Activated CD4-positive, alpha-beta T cell treated with anti-CD3 and anti-CD28 coated beads, Interleukin-2, amount 50 U/mL, for 16 hours (primary cell): ENCODE measurements at regions not wholly inside any gene's neighbourhood (a gene's known extent, or its start where the extent isn't known, plus 50 kb on each side); places are given as distances from the start of the nearest gene placed in this dataset.

Source experiments
- DNase-seq: peaks from one replicate; pipeline ENCODE4 v3.0.0-alpha.2; 2020

DNA sequence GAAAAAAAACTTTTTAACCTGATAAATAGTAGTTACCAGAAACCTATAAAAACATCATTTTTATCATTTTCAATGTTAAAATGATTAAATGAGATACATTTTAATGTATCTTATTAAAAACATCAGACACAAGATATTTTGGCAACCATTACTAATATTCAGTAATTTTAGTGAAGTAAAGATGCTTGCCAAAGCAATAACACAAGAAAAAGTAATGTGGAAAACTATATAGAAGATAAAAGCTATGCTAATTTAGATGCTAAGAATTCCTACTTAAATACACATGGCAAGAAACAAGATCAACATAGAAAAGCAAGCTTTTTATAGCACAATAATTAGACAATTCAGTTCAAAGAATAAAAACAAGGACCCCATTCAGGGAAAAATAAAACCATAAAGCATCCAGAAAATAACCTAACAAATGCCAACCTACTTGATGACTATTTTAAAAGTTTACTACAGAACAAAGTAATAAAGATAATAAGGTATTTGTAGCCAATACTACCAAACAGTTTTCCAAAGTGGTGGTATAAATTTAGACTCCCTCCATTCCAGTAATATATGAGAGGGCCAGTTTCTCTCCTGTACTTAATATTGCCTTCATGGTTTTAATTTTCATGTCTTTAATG, 489.5 kb downstream of the CDH2 start:
- no peak for DNase-seq

DNA sequence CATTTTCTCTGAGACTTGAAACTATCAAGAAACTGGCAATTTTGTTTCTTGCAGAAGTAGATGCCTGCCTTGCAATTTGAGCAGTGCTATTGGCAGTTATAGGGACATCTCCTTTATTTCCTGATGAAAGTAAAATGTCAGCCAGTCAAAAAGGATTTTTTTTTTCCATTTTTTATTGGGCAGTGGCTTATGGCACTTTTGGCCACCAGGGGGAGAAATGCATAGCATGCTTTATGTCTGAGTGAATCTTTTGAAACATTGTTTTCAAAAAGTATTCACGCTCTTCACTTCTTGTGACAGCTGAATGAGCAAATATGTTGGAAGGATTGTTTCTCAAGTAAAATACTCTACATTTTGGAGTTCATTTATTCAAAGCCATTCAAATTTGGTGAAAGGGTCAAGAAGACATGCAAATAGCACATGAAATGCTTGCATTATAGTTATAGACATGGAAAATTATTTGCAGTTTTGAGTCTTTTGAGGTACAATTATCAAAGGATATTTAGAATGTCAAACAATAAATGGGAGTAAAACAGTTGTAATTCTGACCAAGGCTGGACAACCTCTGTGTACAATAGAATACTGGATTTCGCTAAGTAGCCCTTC, 491.0 kb downstream of the CDH2 start:
- peak; percentile 4 for DNase-seq

DNA sequence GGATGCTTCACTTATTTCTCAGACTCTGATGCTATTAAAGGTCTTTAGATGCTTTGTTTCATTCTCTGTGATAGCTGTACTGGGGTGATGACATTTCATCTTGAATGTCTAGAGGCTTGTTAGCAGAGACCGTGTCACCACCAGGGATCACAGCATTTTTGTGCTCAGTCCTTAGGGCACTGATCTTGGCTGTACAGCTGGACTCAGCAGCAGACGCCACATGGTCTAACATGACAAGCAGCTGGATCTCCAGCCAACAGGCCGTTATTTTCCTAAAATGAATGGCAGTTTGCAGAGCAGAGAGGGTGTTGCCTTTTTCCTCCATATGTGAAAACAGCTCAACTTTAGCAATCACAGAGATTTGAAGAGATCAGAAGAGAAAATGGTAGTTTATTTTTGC, 491.8 kb downstream of the CDH2 start:
- no peak for DNase-seq

DNA sequence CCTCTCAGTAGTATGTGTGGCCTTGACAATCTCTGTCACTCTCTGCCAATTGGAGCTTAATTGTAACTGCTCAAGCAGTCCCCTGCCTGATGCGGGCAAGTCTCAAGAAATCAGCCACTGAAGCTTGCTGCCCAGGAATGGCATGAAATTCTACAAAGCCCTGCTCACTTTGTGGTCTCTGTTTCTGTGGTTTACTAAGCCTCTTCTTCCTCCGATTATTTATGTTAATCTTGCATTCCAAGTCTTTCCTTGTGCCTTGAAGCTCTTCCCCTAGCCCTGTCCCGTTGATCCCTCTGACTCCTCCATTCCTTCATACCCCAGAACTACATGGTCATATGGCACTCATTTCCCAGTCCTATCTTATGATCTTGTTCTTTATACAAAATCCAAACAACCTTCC, 489.3 kb upstream of the CHST9 start:
- DNase-seq, result no peak

DNA sequence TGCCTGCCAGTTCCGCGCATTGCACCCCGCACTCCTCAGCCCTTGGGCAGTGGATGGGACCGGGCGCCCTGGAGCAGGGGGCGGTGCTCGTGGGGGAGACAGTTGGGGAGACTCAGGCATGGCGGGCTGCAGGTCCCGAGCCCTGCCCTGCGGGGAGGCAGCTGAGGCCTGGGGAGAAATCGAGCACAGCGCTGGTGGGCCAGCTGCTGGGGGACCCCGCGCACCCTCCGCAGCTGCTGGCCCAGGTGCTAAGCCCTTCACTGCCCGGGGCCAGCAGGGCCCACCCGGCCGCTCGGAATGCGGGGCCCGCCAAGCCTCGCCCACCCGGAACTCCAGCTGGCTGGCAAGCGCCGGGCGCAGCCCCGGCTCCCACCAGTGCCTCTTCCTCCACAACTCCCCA, 488.8 kb upstream of the CHST9 start:
- DNase-seq, result no peak

DNA sequence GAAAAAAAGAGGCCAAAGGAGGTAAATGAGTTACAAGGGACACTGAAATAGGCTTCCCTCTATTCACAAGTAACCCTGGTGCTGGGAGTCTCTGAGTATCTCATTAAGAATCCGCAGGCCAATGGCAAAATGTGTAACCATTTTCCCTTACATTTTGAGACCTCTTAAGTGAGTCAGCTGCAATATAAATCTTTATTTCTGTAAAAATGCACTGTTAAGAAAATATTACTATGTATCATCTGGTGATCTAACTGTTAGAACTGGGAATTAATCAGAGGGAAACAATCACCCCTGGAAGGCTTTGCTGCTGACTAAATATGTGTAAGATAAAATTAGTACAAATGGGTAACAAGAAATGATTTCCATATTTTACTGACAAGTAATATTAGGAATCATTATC, 483.1 kb upstream of the CHST9 start:
- no peak for DNase-seq

DNA sequence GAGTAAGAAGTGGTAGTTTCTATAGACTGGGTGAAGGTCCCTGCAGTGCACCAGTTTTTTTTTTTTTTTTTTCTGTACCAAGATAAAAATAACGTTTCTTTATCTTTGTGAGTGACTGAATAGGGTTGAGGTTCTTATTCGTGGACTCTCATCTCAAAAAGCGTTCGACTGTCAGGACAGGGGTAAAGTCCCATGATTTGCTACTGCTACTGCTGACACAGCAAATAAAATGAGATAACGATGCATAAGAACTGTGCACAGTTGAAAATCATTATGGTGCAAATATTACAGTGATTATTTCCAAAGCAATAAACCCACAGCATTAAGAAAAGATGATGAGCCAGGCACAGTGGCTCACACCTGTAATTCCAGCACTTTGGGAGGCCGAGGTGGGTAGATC, 482.0 kb upstream of the CHST9 start:
- DNase-seq, result no peak

DNA sequence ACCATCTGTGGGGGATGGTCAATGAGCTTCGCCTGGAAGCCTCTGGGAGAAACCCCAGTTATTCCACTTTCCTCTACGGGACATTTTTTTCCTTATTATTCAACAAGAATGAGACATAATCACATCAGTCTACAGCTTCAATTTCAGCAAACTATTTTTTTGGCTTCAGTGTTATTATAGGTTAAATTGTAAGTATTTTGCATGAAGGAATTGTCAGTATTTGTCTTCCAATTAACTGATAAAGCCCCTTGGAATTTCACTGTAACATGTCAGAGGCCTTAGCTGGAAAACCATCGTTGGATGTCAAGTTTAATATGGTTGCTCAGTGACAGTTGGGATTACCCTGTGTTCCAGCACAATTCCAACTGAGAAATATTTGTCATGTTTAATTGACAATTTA, 480.9 kb upstream of the CHST9 start:
- no peak for DNase-seq

DNA sequence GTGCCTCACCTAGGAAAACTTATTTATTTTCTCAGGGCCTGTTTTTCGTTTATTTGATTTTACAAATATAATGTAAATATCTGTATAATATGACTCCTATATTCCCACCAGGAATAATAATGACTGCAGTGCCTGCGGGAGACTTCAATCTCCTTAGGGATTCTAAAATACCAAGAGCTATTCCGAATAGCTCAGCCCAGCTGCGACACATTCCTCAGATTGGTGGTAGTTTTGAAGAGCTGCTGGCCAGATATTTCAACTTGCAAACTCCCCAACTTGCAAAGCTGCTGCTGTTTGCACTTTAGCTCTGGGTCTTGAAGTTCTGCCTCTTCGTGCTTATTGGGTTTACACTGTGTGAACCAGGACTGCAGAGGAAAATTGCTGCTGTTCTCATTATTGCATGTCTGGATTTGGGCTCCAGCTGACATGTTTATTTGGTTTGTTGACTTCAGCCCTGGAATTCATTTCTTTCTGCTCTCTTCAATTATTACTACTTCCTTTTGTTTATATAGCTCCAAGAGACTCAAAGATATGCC, 480.2 kb upstream of the CHST9 start:
- DNase-seq, result no peak

DNA sequence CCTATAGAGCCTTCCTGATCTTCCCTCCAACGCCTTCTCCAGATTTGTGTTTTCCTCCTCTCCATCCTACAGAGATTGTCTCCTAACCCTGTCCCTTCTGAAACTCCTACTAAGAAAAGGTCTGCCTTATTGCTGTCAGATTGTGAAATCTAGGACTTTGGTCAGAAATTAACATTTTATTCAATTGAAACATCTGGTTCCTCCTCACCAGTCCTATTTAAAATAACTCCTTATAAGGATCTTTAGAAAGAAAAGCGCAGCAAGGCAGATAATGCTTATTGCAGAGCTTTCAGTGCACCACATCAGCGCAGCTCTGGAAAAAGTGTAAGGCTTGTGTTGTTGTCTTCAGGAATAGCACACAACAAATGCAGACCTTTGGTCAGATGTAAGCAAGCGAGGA, 477.8 kb upstream of the CHST9 start:
- DNase-seq, result no peak

DNA sequence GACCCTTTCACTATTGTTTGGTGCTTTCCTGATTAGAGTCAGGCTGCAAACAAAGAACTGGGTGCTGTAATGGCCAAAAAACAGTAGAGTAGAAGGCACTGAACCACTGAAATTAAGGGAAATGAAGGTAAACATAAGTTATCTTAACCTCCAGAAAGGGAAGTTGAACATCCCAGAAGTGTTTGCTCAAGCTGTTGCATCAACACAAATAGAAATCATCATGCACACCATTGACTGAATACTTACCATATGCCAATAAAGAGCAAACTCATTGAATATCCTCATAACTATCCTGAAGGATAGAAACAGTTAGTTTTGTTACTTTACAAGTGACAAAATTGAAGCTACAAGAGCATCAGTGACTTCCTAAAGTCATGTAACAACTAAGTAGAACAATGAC, 477.4 kb upstream of the CHST9 start:
- no peak for DNase-seq

DNA sequence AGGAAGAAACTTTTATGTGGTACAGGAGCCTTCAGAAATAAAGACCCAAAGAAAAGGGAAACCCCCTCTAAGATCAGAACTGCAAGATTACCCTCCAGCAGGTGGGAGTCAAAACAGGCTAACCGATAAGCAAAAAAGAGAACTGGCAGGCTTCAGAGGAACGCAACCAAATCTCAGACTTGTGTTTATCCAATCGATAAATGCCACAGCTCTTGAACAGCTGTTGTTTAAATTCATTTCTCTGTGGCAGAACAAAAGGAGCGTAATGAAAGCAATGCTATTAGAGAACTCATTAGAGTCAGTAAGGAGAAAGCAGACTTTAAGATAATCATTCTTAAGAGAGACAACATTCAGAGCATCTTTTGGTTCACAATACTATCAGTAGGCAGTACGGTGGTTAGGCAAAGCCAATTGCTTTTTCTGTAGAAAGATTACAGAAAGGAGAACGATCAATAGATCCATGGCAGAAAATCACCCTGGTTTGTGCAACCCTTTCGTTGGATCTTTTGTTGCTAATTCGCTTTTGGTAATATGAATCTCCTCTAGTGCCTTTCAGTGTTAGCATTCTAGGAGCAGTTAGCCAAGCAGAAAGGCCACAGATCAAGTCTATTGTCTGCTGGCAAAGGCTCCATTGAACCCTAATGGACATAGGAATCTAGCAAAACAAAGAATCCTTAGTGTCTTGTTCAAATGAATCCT, 476.4 kb upstream of the CHST9 start:
- DNase-seq, result no peak

DNA sequence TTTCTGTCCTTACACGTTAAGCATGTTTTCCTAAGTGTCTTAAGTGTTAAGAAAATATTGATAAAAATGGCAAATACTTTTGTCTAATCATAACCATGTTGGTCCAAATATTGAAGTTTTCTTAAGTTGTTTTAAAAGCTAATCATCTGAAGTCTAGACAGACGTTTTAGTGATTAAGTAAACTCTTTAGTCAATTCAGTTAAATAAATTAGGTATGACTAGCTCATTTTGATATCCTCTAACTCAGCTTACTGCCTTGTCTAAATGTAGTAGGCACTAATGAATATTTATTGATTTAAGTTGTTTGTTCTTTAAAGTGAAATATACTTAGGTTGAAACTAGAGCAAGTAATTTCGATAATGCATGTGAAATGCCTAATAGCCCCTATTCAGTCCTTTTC, 471.8 kb upstream of the CHST9 start:
- no peak for DNase-seq

DNA sequence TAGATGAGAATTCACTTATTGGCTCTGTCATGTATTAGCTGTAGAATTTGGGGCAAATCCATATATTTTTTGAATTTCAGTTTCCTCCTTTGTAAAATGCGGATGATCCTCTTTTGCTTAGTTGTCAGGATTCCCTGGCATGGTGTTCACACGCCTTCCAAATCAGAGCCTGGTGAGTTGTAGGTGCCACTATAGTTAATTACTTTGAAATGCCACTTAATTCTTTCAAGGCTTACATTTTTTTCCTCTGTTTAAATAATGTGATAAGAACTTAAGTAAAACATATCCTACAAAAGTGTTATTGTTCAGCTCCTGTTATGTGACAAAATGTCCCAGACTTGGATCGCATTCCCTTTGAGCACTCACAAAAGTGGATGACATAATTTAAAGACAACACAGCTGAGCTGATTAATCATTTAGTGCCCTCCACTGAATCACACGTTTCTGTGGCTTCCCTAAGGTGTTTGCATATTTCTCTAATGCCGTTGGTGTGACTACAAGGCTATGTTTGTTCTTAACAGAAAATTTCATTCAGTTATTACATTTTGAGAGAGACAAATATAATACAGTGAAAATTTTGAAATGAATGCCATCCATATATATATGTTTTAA, 471.2 kb upstream of the CHST9 start:
- DNase-seq, result no peak

DNA sequence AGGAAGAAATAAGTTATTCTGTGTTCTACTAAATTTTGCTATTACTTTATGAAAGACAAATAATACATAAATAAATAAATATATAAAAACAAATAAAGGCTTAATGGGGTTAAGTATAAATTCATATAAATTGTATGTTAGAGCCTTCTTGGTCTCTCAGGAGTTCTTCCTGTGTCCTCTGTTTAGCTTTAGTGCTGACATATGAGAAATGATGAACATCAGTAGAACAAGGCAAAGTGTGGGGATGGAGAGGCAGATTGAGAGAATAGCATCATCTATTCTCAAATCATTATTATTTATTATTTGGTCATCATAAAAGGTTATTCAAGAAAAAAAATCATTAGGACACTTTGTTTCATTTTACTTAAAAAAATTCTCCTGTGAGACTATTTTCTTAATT, 468.1 kb upstream of the CHST9 start:
- no peak for DNase-seq

DNA sequence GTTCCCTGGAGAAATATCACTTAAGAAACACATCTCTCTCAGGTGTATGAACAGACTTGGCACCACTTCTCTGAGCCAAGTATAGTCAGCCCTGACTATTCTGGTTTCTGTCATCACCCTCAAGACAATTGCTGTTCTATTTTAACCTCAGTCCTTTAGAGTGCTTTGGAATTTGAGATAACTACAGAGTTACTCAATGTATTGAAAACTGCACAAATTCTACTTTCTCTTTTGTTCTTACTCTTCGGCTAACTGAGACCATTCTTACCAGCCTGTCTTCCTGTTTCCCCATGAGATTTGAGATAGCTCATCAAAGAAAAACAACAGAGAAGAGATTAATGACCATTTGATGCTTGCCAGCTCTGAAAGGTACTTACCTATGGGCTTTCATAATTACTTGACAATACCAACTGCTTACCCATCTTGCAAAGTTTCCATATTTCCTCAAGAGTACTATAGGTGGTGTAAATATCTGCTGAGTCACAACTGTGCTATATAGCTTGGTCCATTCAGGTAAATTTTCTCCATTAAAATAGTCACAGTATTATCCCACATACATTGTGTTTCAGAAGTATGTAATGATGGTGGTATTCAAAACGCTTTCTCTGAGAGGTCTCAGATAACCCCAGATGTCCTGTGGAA, 467.5 kb upstream of the CHST9 start:
- DNase-seq, result peak; percentile 2

DNA sequence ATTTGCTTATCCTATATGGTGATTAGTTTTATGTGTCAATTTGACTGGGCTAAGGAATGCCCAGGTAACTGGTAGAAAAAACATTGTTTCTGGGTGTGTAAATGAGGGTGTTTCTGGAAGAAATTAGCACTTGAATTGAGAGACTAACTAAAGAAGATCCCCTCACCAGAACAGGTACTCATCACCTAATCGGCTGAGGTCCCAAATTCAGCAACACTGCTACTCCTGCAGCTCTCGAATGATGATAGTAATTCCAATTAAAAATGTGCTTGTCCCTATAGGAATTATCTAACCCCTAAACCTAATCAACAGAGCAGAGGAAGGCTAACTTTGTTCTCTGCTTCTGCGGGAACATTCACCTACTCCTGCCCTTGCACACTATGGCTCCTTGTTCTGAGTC, 464.5 kb upstream of the CHST9 start:
- DNase-seq, result no peak

DNA sequence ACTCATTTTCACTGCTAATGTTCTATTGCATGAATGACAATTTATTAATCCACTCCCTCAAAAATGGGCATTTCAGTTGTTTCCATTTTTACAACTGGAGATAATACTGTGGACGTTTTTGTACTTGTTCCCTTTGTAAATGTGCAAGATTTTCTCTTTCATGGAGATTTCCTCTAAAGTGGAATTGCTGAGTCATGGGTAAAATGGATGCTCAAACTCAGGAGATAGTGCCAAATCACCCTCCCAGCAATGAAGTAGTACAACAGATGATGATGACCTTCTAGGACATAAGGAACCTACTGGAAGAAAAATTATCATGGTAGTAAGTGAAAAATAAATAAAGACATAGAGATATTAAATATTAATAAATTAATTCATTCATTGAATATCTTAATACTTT, 460.8 kb upstream of the CHST9 start:
- no peak for DNase-seq

DNA sequence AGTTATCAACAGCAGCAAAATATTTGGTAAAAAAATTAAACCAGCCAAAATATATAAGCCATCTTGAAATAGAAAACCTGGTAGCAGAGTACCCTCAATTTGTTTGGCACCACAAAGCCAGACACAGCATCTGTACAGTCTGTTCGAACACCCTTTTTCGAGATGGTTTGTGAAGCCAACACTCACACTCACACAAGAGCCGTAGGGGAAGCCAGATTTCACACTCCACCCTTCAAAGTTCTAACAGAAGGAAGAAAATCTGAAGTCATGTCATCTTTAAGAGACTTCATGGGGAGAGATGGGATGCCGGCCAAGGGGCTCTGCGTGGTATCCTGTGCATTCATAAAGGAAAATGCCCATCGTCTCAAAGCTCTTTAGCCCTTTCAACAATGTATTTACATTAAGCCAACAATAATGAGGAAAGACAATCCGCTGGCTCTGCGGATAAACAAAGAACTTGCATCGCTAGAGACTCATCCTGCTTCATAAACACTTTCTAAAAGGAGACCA, 451.5 kb upstream of the CHST9 start:
- DNase-seq, result no peak

DNA sequence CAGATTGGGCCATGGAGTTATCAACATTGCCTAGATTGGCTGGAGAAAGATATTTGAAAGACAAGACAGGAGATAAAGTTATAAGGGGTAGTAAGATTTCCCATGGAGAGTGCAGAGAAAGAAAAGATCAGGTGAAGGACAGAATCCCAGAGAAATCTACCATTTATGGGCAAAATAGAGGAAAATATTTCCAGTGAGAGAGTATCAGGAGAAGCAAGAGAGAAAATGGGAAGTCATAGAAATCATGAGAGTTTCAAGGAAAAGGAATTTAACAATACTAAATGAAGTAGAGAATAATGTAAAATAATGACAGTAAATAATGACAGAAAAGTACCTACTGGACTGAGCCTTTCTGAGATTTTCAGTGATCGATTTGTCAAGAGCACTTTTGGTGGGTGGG, 447.6 kb upstream of the CHST9 start:
- DNase-seq, result no peak

DNA sequence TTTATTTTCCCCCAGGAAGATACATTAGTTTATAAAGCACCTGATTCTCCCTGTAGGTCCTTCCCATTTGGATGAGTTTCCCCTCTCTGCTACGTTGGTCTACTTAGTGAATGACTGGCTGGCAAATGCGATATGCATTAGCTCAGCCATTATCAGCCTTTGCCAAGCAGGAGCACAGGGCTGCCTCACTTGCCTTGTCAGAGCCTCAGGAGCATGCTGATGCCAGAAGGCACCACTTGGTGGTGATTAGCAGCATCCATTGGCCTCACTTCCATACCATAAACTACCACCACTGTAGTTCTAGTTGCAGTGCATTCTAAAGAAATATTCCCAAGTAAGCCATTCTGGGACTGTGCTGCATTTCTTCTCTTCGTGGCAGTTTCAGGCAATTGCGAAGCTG, 442.8 kb upstream of the CHST9 start:
- no peak for DNase-seq

DNA sequence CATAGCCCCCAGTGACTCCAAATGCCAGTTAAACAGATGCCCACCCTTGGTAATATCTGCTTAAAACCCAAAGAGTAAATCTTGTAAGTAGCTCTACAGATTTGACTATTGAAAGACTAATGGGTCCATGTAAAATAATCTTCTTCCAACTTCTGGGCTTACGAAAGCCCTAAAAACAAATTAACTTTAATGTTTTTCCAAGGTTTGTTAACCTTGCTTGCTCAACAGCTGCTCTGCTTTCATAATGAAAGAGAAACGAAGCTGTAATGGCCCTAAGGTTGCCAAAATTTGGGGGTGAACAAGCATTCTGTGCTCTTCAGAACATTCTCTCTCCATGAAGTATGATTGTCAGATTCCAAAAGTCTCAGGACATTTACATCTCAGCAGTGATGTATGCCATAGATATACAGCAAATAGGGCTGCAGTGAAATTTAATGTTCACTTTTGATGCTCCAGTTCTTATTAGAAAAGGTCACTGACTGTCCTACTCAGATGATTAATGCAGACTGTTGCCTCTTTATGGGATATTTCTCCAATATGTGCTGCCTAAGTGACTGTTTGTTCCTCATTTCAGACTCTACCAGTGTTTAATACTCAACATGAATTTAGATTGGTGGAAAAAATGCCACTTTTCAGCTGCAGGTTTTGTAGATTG, 436.3 kb upstream of the CHST9 start:
- no peak for DNase-seq

DNA sequence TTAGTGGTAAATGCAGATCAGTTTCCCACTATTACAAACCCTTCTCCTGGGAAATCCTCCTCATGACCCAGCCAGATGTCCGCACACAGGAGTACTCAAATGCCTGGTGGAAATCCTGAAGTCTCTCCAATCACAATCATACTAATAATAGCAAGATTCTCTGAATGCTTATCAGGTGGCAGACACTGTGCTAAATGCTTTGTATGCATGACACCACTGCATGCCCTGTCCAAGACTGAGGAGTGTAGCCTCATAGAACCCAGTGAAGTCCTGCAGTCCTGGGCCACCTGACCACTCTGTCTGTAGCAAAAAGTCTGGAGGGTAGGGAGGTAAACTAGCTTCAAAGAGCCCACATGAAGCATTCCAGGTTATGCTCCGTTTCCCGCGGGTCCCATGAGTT, 434.8 kb upstream of the CHST9 start:
- DNase-seq, result no peak
